Kidney (tissue), 13 donors: ENCODE measurements at regions not wholly inside any gene's neighbourhood (a gene's known extent, or its start where the extent isn't known, plus 50 kb on each side); places are given as distances from the start of the nearest gene placed in this dataset.

Source experiments
- DNase-seq, 5 donors: peaks; one replicate each; pipeline ENCODE4 v3.0.0-alpha.2; 2013 to 2020
- FAIRE-seq: peaks from 2 replicates; lab custom pipeline; 2012; peaks lifted over from hg19 to GRCh38; lab: Jason Lieb, UNC
- H3K27ac ChIP-seq, 2 donors: one replicate each; pipeline ENCODE4 v1.7.0; 2013; ENCODE audit warnings: low read depth in 2 of 2, low read length in 2 of 2, inconsistent platforms in 1 of 2
- H3K27me3 ChIP-seq: one replicate; pipeline ENCODE4 v1.7.1; 2013; ENCODE audit warnings: low read length, inconsistent platforms; ENCODE audit not compliant: control insufficient read depth, insufficient read depth
- H3K36me3 ChIP-seq, 3 donors: one replicate each; pipeline versions ENCODE4 v1.7.0 to v1.7.1; 2013; ENCODE audit warnings: low read length in 3 of 3, control low read depth in 1 of 3, inconsistent platforms in 1 of 3; ENCODE audit not compliant: insufficient read depth in 3 of 3, control insufficient read depth in 2 of 3
- H3K4me1 ChIP-seq, 3 donors: one replicate each; pipeline versions ENCODE4 v1.7.0 to v1.7.1; 2013; ENCODE audit warnings: low read length in 3 of 3, inconsistent platforms in 1 of 3, low read depth in 1 of 3; ENCODE audit not compliant: control insufficient read depth in 2 of 3, insufficient read depth in 2 of 3
- H3K4me3 ChIP-seq, 3 donors: one replicate each; pipeline versions ENCODE4 v1.7.0 to v1.8.1; 2013; ENCODE audit warnings: low read length in 3 of 3, control low read depth in 1 of 3, inconsistent platforms in 1 of 3
- H3K9ac ChIP-seq, 3 donors: one replicate each; pipeline versions ENCODE4 v1.7.0 to v1.7.1; 2013; ENCODE audit warnings: low read length in 3 of 3, control low read depth in 1 of 3, inconsistent platforms in 1 of 3
- H3K9me3 ChIP-seq, 3 donors: one replicate each; pipeline versions ENCODE4 v1.7.0 to v1.7.1; 2013; ENCODE audit warnings: low read length in 3 of 3, control low read depth in 1 of 3, inconsistent platforms in 1 of 3; ENCODE audit not compliant: control insufficient read depth in 2 of 3, insufficient read depth in 1 of 3
- CTCF ChIP-seq: IDR thresholded peaks from 3 replicates; pipeline ENCODE4 v1.5.1; 2012; ENCODE audit warnings: mild to moderate bottlenecking, moderate library complexity, borderline replicate concordance; ENCODE audit not compliant: insufficient read depth; ENCODE audit errors: extremely low read depth
- intact Hi-C: fragments of 100-400 bp; cut with DNase I; formaldehyde crosslinking; loops from one replicate; pipeline ENCODE4 v1.11.1; 2022
- donor health status: control.
- donor health status: control.
- donor health status: control.
- donor health status: control.
- donor health status: control.
- donor health status: DM: yes; HTN: yes; CAD: no.
- donor health status: Normal renal cell carcinoma (clear cell type).

DNA sequence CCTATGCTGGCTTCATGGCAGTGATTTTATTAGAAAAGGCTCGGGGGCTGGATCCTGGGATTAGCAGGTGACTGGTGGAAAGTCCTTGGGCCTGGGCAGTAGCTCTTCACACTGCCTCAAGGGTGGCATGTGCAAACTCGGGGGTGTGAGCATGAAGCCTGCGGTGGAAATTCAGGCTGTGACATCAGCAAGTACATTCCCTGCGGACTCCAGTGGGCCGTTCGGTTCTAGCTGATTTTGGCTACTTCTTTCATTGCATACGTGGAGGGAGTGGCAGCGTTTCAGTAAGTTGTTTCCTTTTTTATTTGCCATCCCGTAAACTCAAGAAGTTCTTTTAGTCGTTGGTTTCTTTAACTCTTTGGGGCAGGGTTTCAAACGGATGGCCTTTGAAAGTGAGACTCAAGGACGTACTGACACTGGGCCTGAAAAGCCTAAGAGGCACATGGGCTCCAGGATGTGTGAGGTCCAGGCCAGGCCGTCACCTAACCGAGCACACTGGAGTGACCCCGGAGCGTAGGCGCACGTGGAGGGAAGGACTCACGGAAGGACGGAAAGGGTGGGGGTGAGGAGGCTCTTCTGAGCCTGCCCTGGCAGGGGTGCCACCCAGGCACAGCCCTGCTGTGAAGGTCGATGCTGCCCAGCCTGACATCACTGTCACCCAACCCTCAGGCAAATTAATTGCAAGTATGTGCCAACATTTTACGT, 104.0 kb upstream of the FRMD1 start:
- FAIRE-seq (no peak), DNase-seq (peak in 2 of 5 donors; percentile 7 to 34)
- no peaks in the 10 kb centered on the region for H3K36me3 ChIP-seq
- H3K27ac ChIP-seq, result no peak overlapping the region
- no peak overlapping the region for H3K9ac ChIP-seq
- no peak overlapping the region for H3K4me3 ChIP-seq
- H3K9me3 ChIP-seq, result no peaks in the 10 kb centered on the region
- intact Hi-C loops, result no loop called here
- H3K27me3 ChIP-seq, result no peaks in the 10 kb centered on the region
- H3K4me1 ChIP-seq, result no peaks in the 10 kb centered on the region
- no peak for TF ChIP-seq CTCF

GRCh38 chr6:168182366-168182765, 103.4 kb upstream of the FRMD1 start:
- FAIRE-seq (no peak), DNase-seq (peak in 1 of 5 donors; percentile 8)
- intact Hi-C loops, result no loop called here
- Histone ChIP-seq H3K4me1 (no peaks in the 10 kb centered on the region), H3K27ac (no peak overlapping the region), H3K9me3 (no peaks in the 10 kb centered on the region), H3K36me3 (no peaks in the 10 kb centered on the region), H3K4me3 (no peak overlapping the region), H3K9ac (no peak overlapping the region), H3K27me3 (no peaks in the 10 kb centered on the region)
- no peak for TF ChIP-seq CTCF

DNA sequence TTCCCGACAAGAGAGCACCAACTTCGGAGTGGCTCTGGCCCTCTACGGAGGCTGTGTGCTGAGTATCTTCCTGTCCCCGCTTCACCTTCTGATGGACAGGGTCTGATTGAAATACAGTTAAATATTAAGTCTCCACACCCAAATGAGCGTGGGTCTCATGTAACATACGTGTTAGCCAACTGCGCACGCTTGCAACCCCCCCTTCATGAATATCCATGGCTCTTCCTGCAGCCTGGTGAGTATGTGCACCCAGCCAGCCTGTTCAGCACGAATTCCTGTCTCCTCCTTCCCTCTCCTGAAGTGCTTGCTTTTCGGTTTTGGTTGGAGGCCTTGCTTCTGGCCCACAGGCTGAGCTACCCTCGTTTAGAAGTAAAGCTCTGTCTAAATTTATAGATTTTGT, 102.9 kb upstream of the FRMD1 start:
- no peaks in the 10 kb centered on the region for H3K36me3 ChIP-seq
- no peak overlapping the region for H3K9ac ChIP-seq
- H3K27ac ChIP-seq, result no peak overlapping the region
- H3K9me3 ChIP-seq, result no peaks in the 10 kb centered on the region
- H3K27me3 ChIP-seq, result no peaks in the 10 kb centered on the region
- no peak overlapping the region for H3K4me3 ChIP-seq
- H3K4me1 ChIP-seq, result no peaks in the 10 kb centered on the region
- no peak for TF ChIP-seq CTCF
- no peak for FAIRE-seq
- intact Hi-C loops, result no loop called here
- DNase-seq, result peak in 3 of 5 donors; percentile 20 to 67 (median 36)
